SK-N-MC (cell line): ENCODE measurements at regions not wholly inside any gene's neighbourhood (a gene's known extent, or its start where the extent isn't known, plus 50 kb on each side); places are given as distances from the start of the nearest gene placed in this dataset.

Experiments used
- EZH2 ChIP-seq: fragments of 200-600 bp; sonication (generic); IDR thresholded peaks from one replicate; pipeline ENCODE4 v1.6.1; 2017; ENCODE audit warnings: antibody characterized with exemption
- POLR2AphosphoS5 ChIP-seq: IDR thresholded peaks from 2 replicates; pipeline ENCODE4 v1.6.1; 2012; ENCODE audit warnings: mild to moderate bottlenecking, low read depth, low read length, borderline replicate concordance

GRCh38 chr20:39349240-39349639 is 387.1 kb downstream of the DHX35 start:
- TF ChIP-seq POLR2AphosphoS5 (no peak), EZH2 (no peak)
